GM23338 (cell line): ENCODE measurements at regions not wholly inside any gene's neighbourhood (a gene's known extent, or its start where the extent isn't known, plus 50 kb on each side); places are given as distances from the start of the nearest gene placed in this dataset.

Experiments
- ATAC-seq: fragments of 200-7000 bp; cut with Tn5 transposase; 3 replicates; pipeline ENCODE4 v1.9.1; 2020
- DNase-seq: peaks from one replicate; pipeline ENCODE4 v3.0.0-alpha.2; 2015; ENCODE audit warnings: low spot score
- H2AFZ ChIP-seq: fragments of 200-600 bp; sonication (generic); 2 replicates; pipeline ENCODE4 v1.8.0; 2016; ENCODE audit warnings: antibody characterized with exemption, mild to moderate bottlenecking, moderate library complexity
- H3F3A ChIP-seq: fragments of 200-600 bp; sonication (generic); replicated peaks from 2 replicates; pipeline ENCODE4 v1.8.0; 2017; ENCODE audit warnings: antibody characterized with exemption, mixed run types, low read depth
- H3K27ac ChIP-seq: fragments of 200-600 bp; sonication (generic); 2 replicates; pipeline ENCODE4 v1.6.1; 2016; ENCODE audit warnings: low read depth
- H3K27me3 ChIP-seq: fragments of 200-600 bp; sonication (generic); 2 replicates; pipeline ENCODE4 v1.8.0; 2016; ENCODE audit warnings: mild to moderate bottlenecking, mixed run types, moderate library complexity; ENCODE audit not compliant: insufficient read depth
- H3K36me3 ChIP-seq: fragments of 200-600 bp; sonication (generic); 2 replicates; pipeline ENCODE4 v1.8.0; 2016; ENCODE audit warnings: mild to moderate bottlenecking; ENCODE audit not compliant: insufficient read depth
- H3K4me1 ChIP-seq: fragments of 200-600 bp; sonication (generic); 2 replicates; pipeline ENCODE4 v1.8.0; 2016; ENCODE audit warnings: mild to moderate bottlenecking, moderate library complexity; ENCODE audit not compliant: insufficient read depth
- H3K4me2 ChIP-seq: fragments of 200-600 bp; sonication (generic); 2 replicates; pipeline ENCODE4 v1.7.1; 2017; ENCODE audit warnings: mixed run types
- H3K4me3 ChIP-seq: fragments of 200-600 bp; sonication (generic); 2 replicates; pipeline ENCODE4 v1.6.1; 2016; ENCODE audit warnings: mixed run types
- H3K79me2 ChIP-seq: fragments of 200-600 bp; sonication (generic); replicated peaks from 2 replicates; pipeline ENCODE4 v1.8.0; 2017; ENCODE audit warnings: mild to moderate bottlenecking; ENCODE audit not compliant: insufficient read depth
- H3K9me2 ChIP-seq: fragments of 200-600 bp; sonication (generic); 2 replicates; pipeline ENCODE4 v1.8.0; 2017; ENCODE audit not compliant: insufficient read depth
- H4K20me1 ChIP-seq: fragments of 200-600 bp; sonication (generic); replicated peaks from 2 replicates; pipeline ENCODE4 v1.8.0; 2017; ENCODE audit warnings: mild to moderate bottlenecking; ENCODE audit not compliant: insufficient read depth
- H3K27ac Mint-ChIP-seq: 2 replicates; pipeline ENCODE4 v1.8.0; 2020; ENCODE audit warnings: inconsistent platforms, mild to moderate bottlenecking, moderate library complexity, mixed read lengths
- H3K27me3 Mint-ChIP-seq: 3 replicates; pipeline ENCODE4 v1.8.0; 2022; ENCODE audit warnings: low read depth, mild to moderate bottlenecking, moderate library complexity, mixed read lengths, inconsistent platforms; ENCODE audit not compliant: insufficient read depth, poor library complexity
- H3K36me3 Mint-ChIP-seq: 3 replicates; pipeline ENCODE4 v1.8.0; 2021; ENCODE audit warnings: low read depth, mild to moderate bottlenecking, inconsistent platforms, moderate library complexity, mixed read lengths
- H3K4me1 Mint-ChIP-seq: 3 replicates; pipeline ENCODE4 v1.8.0; 2020; ENCODE audit warnings: mild to moderate bottlenecking, inconsistent platforms, mixed read lengths
- H3K4me3 Mint-ChIP-seq: 3 replicates; pipeline ENCODE4 v1.8.0; 2021; ENCODE audit warnings: moderate library complexity, mild to moderate bottlenecking, inconsistent platforms, mixed read lengths
- H3K9me3 Mint-ChIP-seq: 3 replicates; pipeline ENCODE4 v1.8.0; 2020; ENCODE audit warnings: moderate library complexity, mild to moderate bottlenecking, inconsistent platforms, mixed read lengths
- CTCF ChIP-seq, 2 experiments: fragments of 200-600 bp in 1 of 2; sonication (generic) in 1 of 2; conservative IDR thresholded peaks; 2 replicates each; pipeline versions ENCODE4 v1.5.1 to v1.6.1; 2016 to 2017; ENCODE audit warnings: antibody characterized with exemption in 2 of 2, low read depth in 2 of 2, mild to moderate bottlenecking in 2 of 2, moderate library complexity in 1 of 2
- EZH2 ChIP-seq: fragments of 200-600 bp; sonication (generic); IDR thresholded peaks from one replicate; pipeline ENCODE4 v1.8.0; 2017; ENCODE audit warnings: antibody characterized with exemption, mild to moderate bottlenecking, low read depth; ENCODE audit not compliant: unreplicated experiment
- EZH2phosphoT487 ChIP-seq: fragments of 200-600 bp; sonication (generic); IDR thresholded peaks from one replicate; pipeline ENCODE4 v1.8.1; 2018; ENCODE audit warnings: antibody characterized with exemption; ENCODE audit not compliant: unreplicated experiment
- NANOG ChIP-seq: IDR thresholded peaks from 2 replicates; pipeline ENCODE4 v1.6.1; 2016; ENCODE audit warnings: antibody characterized with exemption, borderline replicate concordance
- POLR2AphosphoS5 ChIP-seq: IDR thresholded peaks from 2 replicates; pipeline ENCODE4 v1.6.1; 2016; ENCODE audit warnings: antibody characterized with exemption, low read depth
- REST ChIP-seq: IDR thresholded peaks from one replicate; pipeline ENCODE4 v1.6.1; 2018; ENCODE audit warnings: antibody characterized with exemption; ENCODE audit not compliant: unreplicated experiment
- ZNF331 ChIP-seq: fragments of 250-450 bp; sonication (Bioruptor Pico); IDR thresholded peaks from 2 replicates; pipeline ENCODE4 v1.5.0; 2020; ENCODE audit warnings: low read depth, mild to moderate bottlenecking, moderate library complexity
- ZNF462 ChIP-seq: fragments of 250-450 bp; sonication (Bioruptor Pico); IDR thresholded peaks from 2 replicates; pipeline ENCODE4 v1.5.0; 2020; ENCODE audit warnings: mild to moderate bottlenecking, moderate library complexity

- DNase-seq (peak; percentile 64), ATAC-seq (peak; percentile 71)
- Mint-ChIP-seq H3K4me3 (peak overlapping the region; percentile 80), H3K9me3 (no peaks in the 10 kb centered on the region; the same call in 2 of the 3 replicates), H3K27me3 (peaks cover 25% of the 10 kb centered on the region), H3K36me3 (no peaks in the 10 kb centered on the region; the same call in 2 of the 3 replicates), H3K4me1 (peaks cover 21% of the 10 kb centered on the region), H3K27ac (no peak overlapping the region)
- Histone ChIP-seq H3K9me2 (no peaks in the 10 kb centered on the region), H3K4me2 (peak overlapping the region; percentile 84), H2AFZ (peak overlapping the region; percentile 100), H3F3A (no peaks in the 10 kb centered on the region), H3K4me1 (peaks cover 9% of the 10 kb centered on the region), H3K79me2 (no peaks in the 10 kb centered on the region), H3K4me3 (peak overlapping the region; percentile 76), H4K20me1 (no peaks in the 10 kb centered on the region), H3K36me3 (no peaks in the 10 kb centered on the region), H3K27me3 (peaks cover 48% of the 10 kb centered on the region), H3K27ac (no peak overlapping the region)
- TF ChIP-seq REST (no peak), EZH2 (peak; percentile 38), EZH2phosphoT487 (no peak)
Observed at GRCh38 chr13:20301403-20302071, 69.4 kb upstream of the GJB6 start.

GRCh38 chr13:20301015-20301402 lies 68.9 kb upstream of the GJB6 start:
- Mint-ChIP-seq H3K36me3 (no peaks in the 10 kb centered on the region; the same call in 2 of the 3 replicates), H3K4me1 (peaks cover 21% of the 10 kb centered on the region), H3K4me3 (peak overlapping the region; percentile 80), H3K9me3 (no peaks in the 10 kb centered on the region; the same call in 2 of the 3 replicates), H3K27ac (no peak overlapping the region), H3K27me3 (peaks cover 25% of the 10 kb centered on the region)
- ATAC-seq (no peak), DNase-seq (no peak)
- Histone ChIP-seq H3K9me2 (no peaks in the 10 kb centered on the region), H3K79me2 (no peaks in the 10 kb centered on the region), H3K4me3 (peak overlapping the region; percentile 76), H3K27me3 (peaks cover 48% of the 10 kb centered on the region), H3K36me3 (no peaks in the 10 kb centered on the region), H3F3A (no peaks in the 10 kb centered on the region), H3K4me1 (peaks cover 9% of the 10 kb centered on the region), H2AFZ (peak overlapping the region; percentile 100), H4K20me1 (no peaks in the 10 kb centered on the region), H3K4me2 (peak overlapping the region; percentile 84), H3K27ac (no peak overlapping the region)
- TF ChIP-seq ZNF462 = no peak
- peak; percentile 63 for TF ChIP-seq EZH2
- TF ChIP-seq POLR2AphosphoS5 = no peak
- TF ChIP-seq NANOG = no peak
- TF ChIP-seq ZNF331 (CRISPR knock-in tag) = no peak
- TF ChIP-seq CTCF (conservative IDR thresholded peaks at IDR 0.05; ENCODE audit: low read depth in 2 of 2) = no peak
